ENCODE measurements at regions not wholly inside any gene's neighbourhood (a gene's known extent, or its start where the extent isn't known, plus 50 kb on each side); places are given as distances from the start of the nearest gene placed in this dataset.

GRCh38 chr12:77767756-77768343, 62.8 kb upstream of the NAV3 start:
- H3K79me2 ChIP-seq (ENCODE audit: low read length), result no peaks in the 10 kb centered on the region
- 0 out of 2 replicates have a peak, but pooled peaks cover 8% of the 10 kb centered on the region for H3K9me3 ChIP-seq (ENCODE audit: insufficient read depth, low read length)
- H3K4me2 ChIP-seq (ENCODE audit: low read length), result no peak overlapping the region
- no peak overlapping the region for H3K9ac ChIP-seq (ENCODE audit: low read length)
- no peaks in the 10 kb centered on the region for H4K20me1 ChIP-seq (ENCODE audit: insufficient read depth, low read length)
- H3K4me3 ChIP-seq (ENCODE audit: low read length), result no peak overlapping the region
- H3K27me3 ChIP-seq (ENCODE audit: low read depth, low read length), result no peaks in the 10 kb centered on the region
- no peaks in the 10 kb centered on the region for H3K36me3 ChIP-seq (replicated peaks; ENCODE audit: low read depth, low read length)
- TF ChIP-seq EZH2phosphoT487 (IDR thresholded peaks at IDR 0.05; ENCODE audit: low read depth), result no peak
- TF ChIP-seq, protein P1, sequence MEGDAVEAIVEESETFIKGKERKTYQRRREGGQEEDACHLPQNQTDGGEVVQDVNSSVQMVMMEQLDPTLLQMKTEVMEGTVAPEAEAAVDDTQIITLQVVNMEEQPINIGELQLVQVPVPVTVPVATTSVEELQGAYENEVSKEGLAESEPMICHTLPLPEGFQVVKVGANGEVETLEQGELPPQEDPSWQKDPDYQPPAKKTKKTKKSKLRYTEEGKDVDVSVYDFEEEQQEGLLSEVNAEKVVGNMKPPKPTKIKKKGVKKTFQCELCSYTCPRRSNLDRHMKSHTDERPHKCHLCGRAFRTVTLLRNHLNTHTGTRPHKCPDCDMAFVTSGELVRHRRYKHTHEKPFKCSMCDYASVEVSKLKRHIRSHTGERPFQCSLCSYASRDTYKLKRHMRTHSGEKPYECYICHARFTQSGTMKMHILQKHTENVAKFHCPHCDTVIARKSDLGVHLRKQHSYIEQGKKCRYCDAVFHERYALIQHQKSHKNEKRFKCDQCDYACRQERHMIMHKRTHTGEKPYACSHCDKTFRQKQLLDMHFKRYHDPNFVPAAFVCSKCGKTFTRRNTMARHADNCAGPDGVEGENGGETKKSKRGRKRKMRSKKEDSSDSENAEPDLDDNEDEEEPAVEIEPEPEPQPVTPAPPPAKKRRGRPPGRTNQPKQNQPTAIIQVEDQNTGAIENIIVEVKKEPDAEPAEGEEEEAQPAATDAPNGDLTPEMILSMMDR (IDR thresholded peaks at IDR 0.05; ENCODE audit: low read depth, low read length), result no peak
- H3K4me1 ChIP-seq (ENCODE audit: low read length), result peaks cover 15% of the 10 kb centered on the region
- no peak overlapping the region for H2AFZ ChIP-seq (ENCODE audit: low read depth, low read length)
- H3K27ac ChIP-seq (ENCODE audit: low read length), result no peak overlapping the region

DNA sequence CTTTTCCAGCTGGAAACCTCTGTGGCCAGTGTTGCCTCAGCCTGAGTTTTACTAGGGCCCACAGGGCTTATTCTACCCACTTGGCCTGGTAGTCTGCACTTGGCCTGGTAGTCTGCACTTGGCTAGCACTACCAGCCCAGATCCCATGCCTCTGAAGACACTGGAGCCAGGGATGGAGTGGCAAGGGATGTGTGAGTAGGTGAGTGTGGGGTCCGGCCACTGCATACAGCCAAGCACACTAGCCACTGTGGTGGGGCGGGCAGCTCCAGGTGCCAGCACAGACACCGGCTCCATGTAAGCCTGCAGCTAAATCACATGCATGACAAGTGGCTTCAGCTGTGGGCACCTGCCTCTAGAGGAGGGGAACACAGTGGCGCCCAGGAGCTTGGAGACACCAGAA, 63.4 kb upstream of the NAV3 start:
- Histone ChIP-seq H3K4me1 (ENCODE audit: low read length) (peaks cover 15% of the 10 kb centered on the region), H2AFZ (ENCODE audit: low read depth, low read length) (no peak overlapping the region), H3K79me2 (ENCODE audit: low read length) (no peaks in the 10 kb centered on the region), H4K20me1 (ENCODE audit: insufficient read depth, low read length) (no peaks in the 10 kb centered on the region), H3K4me2 (ENCODE audit: low read length) (no peak overlapping the region), H3K9ac (ENCODE audit: low read length) (no peak overlapping the region), H3K36me3 (replicated peaks; ENCODE audit: low read depth, low read length) (no peaks in the 10 kb centered on the region), H3K27me3 (ENCODE audit: low read depth, low read length) (no peaks in the 10 kb centered on the region), H3K4me3 (ENCODE audit: low read length) (no peak overlapping the region), H3K27ac (ENCODE audit: low read length) (no peak overlapping the region), H3K9me3 (ENCODE audit: insufficient read depth, low read length) (0 out of 2 replicates have a peak, but pooled peaks cover 8% of the 10 kb centered on the region)
- TF ChIP-seq, protein P1 (IDR thresholded peaks at IDR 0.05; ENCODE audit: low read depth, low read length), result no peak
- TF ChIP-seq EZH2phosphoT487 (IDR thresholded peaks at IDR 0.05; ENCODE audit: low read depth), result no peak

DNA sequence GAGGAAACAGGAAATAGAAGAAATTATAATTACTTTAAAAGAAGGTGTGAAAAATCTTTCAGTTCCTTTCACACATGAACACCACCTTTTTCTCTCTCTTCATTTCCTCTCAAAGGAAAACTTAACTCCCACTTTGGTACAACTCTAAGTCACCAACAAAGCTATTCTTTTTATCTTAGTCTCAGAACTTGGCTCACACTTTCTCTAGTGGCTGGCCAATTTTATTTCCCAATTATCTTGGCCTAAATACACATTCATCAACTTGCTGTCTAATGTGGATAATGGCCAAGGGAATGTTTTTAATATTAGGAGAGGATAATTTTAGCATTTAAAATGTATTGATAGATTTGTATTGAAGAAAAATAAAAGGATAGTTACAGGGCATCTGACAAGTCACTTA, 64.5 kb upstream of the NAV3 start:
- H3K4me1 ChIP-seq (ENCODE audit: low read length), result peaks cover 15% of the 10 kb centered on the region
- H3K9ac ChIP-seq (ENCODE audit: low read length), result no peak overlapping the region
- 0 out of 2 replicates have a peak, but pooled peaks cover 8% of the 10 kb centered on the region for H3K9me3 ChIP-seq (ENCODE audit: insufficient read depth, low read length)
- H3K4me2 ChIP-seq (ENCODE audit: low read length), result no peak overlapping the region
- H3K27ac ChIP-seq (ENCODE audit: low read length), result no peak overlapping the region
- H2AFZ ChIP-seq (ENCODE audit: low read depth, low read length), result no peak overlapping the region
- no peaks in the 10 kb centered on the region for H3K79me2 ChIP-seq (ENCODE audit: low read length)
- no peaks in the 10 kb centered on the region for H3K27me3 ChIP-seq (ENCODE audit: low read depth, low read length)
- no peaks in the 10 kb centered on the region for H4K20me1 ChIP-seq (ENCODE audit: insufficient read depth, low read length)
- H3K36me3 ChIP-seq (replicated peaks; ENCODE audit: low read depth, low read length), result no peaks in the 10 kb centered on the region
- H3K4me3 ChIP-seq (ENCODE audit: low read length), result no peak overlapping the region
- TF ChIP-seq, protein P1 (IDR thresholded peaks at IDR 0.05; ENCODE audit: low read depth, low read length), result no peak
- no peak for TF ChIP-seq EZH2phosphoT487 (IDR thresholded peaks at IDR 0.05; ENCODE audit: low read depth)

DNA sequence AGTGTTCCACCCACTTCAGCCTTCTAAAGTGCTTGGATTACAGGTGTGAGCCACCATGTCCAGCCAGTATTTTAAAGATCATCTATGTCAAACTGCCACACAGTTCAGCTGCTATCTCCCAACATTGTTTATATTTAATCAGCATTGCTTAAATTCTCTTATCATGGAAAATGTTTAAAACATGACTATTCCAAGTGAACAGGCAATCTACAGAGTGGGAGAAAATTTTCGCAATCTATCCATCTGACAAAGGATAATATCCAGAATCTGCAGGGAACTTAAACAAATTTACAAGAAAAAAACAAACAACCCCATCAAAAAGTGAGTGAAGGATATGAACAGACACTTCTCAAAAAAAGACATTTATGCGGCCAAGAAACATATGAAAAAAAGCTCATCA, 69.4 kb upstream of the NAV3 start:
- Histone ChIP-seq H2AFZ (ENCODE audit: low read depth, low read length) (no peak overlapping the region), H3K4me2 (ENCODE audit: low read length) (no peak overlapping the region), H4K20me1 (ENCODE audit: insufficient read depth, low read length) (no peaks in the 10 kb centered on the region), H3K27ac (ENCODE audit: low read length) (no peak overlapping the region), H3K79me2 (ENCODE audit: low read length) (no peaks in the 10 kb centered on the region), H3K9me3 (ENCODE audit: insufficient read depth, low read length) (no peaks in the 10 kb centered on the region), H3K9ac (ENCODE audit: low read length) (no peak overlapping the region), H3K27me3 (ENCODE audit: low read depth, low read length) (no peaks in the 10 kb centered on the region), H3K36me3 (replicated peaks; ENCODE audit: low read depth, low read length) (no peaks in the 10 kb centered on the region), H3K4me3 (ENCODE audit: low read length) (no peak overlapping the region), H3K4me1 (ENCODE audit: low read length) (peaks cover 15% of the 10 kb centered on the region)
- no peak for TF ChIP-seq EZH2phosphoT487 (IDR thresholded peaks at IDR 0.05; ENCODE audit: low read depth)
- TF ChIP-seq, protein P1 (IDR thresholded peaks at IDR 0.05; ENCODE audit: low read depth, low read length), result no peak
